A204.1 (cell line): ENCODE measurements at regions not wholly inside any gene's neighbourhood (a gene's known extent, or its start where the extent isn't known, plus 50 kb on each side); places are given as distances from the start of the nearest gene placed in this dataset.
"Not testable (repeated sequence)": the region's sequence is repeated elsewhere in the genome, so short reads cannot be mapped to it uniquely, and the experiment has no call there.

ENCODE experiments used
- FAIRE-seq: peaks from 2 replicates; lab custom pipeline; 2012; peaks lifted over from hg19 to GRCh38; lab: Jason Lieb, UNC

DNA sequence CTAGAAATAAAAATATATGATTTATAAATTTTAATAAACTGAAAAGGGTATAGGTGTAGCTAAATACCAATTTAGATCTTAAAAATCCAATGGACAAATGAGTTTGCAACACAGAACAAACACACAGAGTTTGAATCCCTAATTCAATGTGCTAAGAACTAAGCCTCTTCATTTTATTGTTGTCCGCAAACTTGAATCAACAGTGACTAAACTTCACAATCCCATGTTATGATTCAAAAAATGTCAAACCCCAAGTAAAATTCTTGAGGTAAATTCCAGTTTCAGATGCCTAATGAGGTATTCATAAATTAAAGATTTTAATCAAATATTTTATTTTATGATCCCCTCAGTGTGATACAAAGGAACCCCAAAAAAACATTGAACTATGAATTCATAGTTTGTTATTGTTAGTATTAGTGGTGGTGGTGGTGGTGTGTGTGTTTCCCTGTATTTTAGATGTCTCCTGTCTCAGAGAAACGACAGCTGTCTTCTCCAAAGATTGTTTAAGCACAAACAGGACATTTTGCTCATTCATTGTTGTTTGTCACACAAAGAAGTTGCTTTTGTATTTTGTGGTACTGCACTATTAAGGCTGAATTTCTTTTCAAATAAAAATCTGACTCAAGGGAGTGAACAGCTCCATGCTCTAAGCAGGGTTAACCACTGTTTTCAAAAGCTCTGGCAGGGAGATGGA is 259.8 kb downstream of the OSR1 start:
- FAIRE-seq: no peak

DNA sequence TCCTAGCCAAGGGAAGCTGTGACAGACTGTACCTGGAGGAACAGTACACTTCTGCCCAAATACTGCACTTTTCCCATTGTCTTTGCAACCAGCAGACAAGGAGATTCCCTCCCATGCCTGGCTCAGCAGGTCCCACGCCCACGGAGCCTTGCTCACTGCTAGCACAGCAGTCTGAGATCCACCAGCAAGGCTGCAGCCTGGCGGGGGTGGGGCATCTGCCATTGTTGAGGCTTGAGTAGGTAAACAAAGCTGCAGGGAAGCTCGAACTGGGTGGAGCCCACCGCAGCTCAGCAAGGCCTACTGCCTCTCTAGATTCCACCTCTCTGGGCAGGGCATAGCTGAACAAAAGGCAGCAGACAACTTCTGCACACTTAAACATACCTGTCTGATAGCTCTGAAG is 268.9 kb downstream of the OSR1 start:
- not testable (repeated sequence) for FAIRE-seq

DNA sequence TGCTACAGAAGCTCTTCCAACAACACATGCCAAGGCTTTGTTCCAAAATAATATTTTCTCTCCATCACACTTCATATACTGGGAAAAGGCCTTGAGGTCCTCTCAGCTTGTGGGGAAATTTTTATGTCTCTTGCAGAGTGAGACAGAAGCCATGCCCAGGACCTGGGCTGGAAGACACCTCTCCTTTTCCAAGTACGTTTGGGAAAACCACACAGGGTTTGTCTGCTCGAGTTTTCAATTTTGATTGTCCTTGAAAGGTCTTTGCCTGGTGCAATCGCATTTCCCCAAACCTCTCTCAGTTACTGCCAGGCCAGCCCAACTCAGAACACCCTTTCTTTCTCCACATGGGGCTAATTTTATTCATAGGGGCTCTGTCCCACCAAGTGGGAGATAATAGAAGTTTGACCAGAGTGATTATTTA is 272.2 kb downstream of the OSR1 start:
- no peak for FAIRE-seq

GRCh38 chr2:19078709-19079108 is 279.7 kb downstream of the OSR1 start:
- FAIRE-seq: no peak

- FAIRE-seq: no peak
Observed at GRCh38 chr2:19073522-19073921, 284.9 kb downstream of the OSR1 start.

GRCh38 chr2:19072161-19072560 is 286.3 kb downstream of the OSR1 start:
- no peak for FAIRE-seq

DNA sequence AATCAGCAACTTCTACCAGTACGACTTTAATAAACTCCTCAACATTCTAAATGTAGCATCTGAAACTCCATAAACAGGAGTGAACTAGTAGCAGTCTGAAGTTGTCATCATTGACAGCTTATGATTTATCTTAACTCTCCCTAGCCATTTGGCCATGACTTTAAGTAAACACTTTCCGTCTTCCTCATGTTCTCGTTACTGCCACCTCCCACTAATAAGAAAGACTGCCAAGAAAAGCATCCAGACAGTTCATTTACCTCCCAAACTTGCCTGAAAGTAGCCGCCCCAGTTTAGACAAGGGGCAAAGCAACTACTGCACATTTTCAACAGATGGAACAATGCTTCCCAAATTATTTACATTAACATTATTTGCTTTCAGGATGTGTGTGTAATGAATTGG is 287.5 kb downstream of the OSR1 start:
- FAIRE-seq: no peak

DNA sequence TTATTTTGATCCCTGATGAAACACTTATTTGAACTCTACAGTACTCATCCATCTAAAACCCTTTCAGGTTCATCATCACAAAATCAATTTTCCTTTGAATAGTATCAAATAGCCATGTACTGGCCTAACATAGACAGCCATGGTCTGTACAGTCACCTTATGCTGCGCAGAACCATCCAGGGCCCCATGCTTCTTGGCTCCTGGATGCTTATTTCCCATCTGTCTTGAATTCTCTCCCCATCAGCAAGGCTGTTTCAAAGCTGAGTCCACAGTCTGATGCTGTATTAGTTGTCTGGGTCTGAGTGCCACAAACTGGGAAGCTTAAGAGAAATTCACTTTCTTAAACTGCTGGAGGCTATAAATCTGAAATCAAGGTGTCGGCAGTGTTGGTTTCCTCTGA is 290.2 kb downstream of the OSR1 start:
- no peak for FAIRE-seq

DNA sequence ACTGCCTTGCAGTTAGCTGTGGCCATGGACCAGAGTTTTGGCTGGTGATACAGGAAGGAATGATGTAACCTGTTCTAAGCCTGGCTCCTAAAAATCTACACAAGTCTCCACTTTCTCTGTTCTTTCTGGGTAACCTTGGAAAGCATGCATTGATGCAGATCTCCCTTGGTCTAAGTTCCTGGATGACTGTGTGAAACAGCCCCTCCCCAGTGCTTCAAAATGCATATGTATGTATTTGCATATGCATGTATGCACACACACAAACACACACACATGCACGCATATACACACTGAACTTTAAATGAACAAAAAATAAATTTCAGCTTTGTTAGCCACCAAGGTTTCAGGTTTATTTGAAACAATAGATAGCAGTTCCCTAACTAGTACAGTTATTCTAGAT is 296.1 kb downstream of the OSR1 start:
- no peak for FAIRE-seq

DNA sequence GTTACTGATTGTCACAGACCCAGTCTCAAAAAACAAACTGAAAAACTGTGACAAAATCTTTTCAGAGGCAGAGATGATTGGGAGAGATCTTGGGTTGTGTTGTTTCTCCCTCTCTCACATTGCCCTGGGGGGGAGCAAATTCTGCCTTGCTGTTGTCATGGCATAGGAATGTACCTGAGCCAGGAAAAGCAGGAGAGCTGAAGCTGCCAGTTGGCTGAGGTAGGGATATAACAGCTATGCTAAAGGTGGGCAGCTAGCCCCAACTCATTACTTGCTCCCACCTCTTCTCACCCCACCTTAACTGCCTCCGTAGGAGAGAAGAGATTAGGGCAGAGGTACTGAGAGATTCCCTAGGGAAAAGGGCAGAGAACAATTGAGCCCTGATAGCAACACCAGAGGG is 299.3 kb downstream of the OSR1 start:
- no peak for FAIRE-seq

- no peak for FAIRE-seq
Observed at GRCh38 chr2:19051203-19051831, 307.1 kb downstream of the OSR1 start.

DNA sequence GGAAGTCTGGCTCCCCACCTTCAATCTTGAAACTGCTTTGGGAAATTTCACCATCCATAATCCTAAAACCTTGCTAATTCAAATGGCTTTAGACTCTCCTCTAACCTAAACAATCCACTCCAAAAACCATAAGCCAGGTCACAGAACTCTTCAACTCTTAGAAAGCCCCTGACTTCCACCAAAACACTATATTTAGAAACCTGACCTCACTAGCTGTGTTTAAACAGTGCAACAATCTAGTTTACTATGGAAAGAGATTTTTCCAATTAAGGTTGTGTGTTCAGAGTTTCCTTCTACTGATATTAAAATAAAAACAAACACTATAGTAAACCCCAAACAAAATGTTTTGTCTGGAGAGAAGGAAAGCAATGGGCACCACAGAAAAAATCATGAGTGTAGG is 308.1 kb downstream of the OSR1 start:
- no peak for FAIRE-seq

DNA sequence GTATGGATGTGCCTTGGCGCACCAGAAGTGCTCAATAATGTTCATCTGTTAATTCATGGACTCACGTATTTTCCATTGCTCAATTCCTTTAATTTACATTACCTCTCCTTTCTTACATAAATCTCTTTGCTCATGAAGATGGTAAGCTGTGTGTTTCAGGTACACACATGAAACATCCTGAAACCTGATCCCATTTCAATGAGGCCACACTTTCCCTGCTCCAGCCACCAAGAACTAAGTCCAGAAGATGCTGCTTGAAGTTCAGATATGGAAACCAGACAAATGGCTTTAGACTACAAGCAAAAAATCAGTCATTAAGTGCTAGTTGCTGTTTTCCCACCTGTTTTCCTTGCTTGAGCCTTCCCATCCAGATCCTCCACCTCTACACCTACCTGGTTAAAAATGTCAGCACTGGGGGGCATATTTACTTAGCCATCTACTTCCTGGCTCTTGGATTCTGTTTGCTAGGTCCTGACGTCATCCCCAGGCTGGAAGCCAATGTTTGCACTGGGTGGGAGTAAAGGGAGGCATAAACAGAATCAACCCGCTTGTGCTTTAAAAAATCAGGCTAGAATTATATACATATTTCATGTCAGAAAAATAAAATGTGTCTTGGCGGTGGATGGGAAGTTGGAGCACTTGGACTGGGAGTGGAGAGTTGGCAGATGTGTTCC is 309.7 kb downstream of the OSR1 start:
- FAIRE-seq: no peak

- no peak for FAIRE-seq
Observed at GRCh38 chr2:19046986-19047780, 311.2 kb downstream of the OSR1 start.

DNA sequence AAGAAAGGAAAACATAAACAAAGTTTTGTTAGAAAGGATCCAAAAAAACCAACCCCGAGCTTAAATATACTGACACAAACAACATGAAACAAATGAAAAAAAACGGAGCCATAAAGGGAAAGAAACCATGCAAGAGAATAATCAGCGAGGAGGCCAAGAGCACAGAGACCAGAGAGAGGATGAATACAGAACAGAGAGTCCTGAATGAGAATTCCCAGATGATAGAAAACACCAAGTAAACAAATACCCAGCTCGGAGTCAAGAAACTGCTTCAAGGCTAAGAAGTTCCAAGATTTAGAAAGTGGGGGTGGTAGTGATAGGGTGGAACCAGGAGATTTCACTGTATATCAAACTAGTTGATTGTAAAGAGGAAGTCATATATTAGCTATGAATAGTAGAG is 313.3 kb downstream of the OSR1 start:
- no peak for FAIRE-seq

- FAIRE-seq: no peak
Observed at GRCh38 chr2:19043893-19044292, 314.5 kb downstream of the OSR1 start.

GRCh38 chr2:19041434-19042041 is 316.9 kb downstream of the OSR1 start:
- FAIRE-seq: no peak

- FAIRE-seq: no peak
Observed at GRCh38 chr2:19038071-19039015, 320.1 kb downstream of the OSR1 start.

DNA sequence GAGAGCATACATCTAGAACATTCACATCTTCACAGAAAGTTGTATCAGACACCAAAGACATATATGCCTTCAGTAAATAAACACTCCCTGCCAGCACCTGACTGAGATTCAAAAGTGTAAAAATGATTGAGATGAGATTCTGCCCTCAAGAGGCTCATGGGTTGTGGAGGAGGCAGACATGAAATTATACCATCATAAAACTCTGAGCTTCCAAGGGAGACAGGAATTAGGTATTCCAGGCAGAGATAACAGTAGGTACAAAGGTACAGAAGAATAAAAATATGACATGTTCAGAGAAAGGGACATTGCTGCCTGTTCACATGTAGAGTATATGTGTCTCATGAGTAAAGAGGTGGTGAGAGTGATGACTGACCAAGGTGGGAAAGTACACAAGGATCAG is 322.3 kb downstream of the OSR1 start:
- FAIRE-seq: no peak

DNA sequence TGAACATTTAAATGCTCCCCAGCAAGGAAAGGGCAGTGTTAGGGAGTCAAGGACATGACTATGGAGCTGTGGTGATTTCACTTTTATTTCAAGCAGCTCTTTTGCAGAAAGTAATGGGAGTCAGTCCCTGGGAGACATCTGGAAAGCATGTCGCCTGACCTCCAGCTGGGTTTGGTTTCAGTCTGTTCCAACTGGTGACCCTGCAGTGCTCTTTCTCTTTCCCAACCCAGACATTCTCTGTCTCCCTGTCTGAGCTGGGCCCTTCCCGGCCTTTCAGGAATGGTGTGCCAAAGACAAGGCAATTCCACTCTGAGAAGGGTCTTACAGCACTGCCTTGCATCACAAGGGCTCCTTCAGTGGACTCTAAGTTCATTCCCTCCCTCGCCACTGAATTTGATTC is 323.2 kb downstream of the OSR1 start:
- no peak for FAIRE-seq

- no peak for FAIRE-seq
Observed at GRCh38 chr2:19033240-19033639, 325.2 kb downstream of the OSR1 start.
